CD8-positive, alpha-beta memory T cell (primary cell): ENCODE measurements at regions not wholly inside any gene's neighbourhood (a gene's known extent, or its start where the extent isn't known, plus 50 kb on each side); places are given as distances from the start of the nearest gene placed in this dataset.

Source experiments
- CTCF ChIA-PET: fragments of 350-600 bp; sonication (Branson Sonifier 250); formaldehyde crosslinking; loops from one replicate; lab custom pipeline; 2021; ENCODE audit warnings: antibody characterized with exemption; lab: Charles Lee
- POLR2A ChIA-PET: fragments of 350-600 bp; sonication (Branson Sonifier 250); formaldehyde crosslinking; loops from one replicate; lab custom pipeline; 2021; ENCODE audit warnings: antibody characterized with exemption; lab: Charles Lee
- DNase-seq, 5 donors: peaks; one replicate each; pipeline versions ENCODE4 v3.0.0 to v3.0.0-alpha.2; 2020 to 2022; ENCODE audit warnings: mixed read lengths in 1 of 5
- H3K27ac ChIP-seq: one replicate; pipeline ENCODE4 v1.7.0; 2013; ENCODE audit warnings: low read depth, mild to moderate bottlenecking, low read length, moderate library complexity
- H3K27me3 ChIP-seq: 2 replicates; pipeline ENCODE4 v1.7.0; 2013; ENCODE audit warnings: low read length, mild to moderate bottlenecking; ENCODE audit not compliant: insufficient read depth, poor library complexity, severe bottlenecking
- H3K36me3 ChIP-seq: 2 replicates; pipeline ENCODE4 v1.7.0; 2013; ENCODE audit warnings: mild to moderate bottlenecking, low read length, moderate library complexity; ENCODE audit not compliant: insufficient read depth
- H3K4me1 ChIP-seq: 2 replicates; pipeline ENCODE4 v1.7.0; 2013; ENCODE audit warnings: mild to moderate bottlenecking, low read length, moderate library complexity; ENCODE audit not compliant: insufficient read depth
- H3K4me3 ChIP-seq: 2 replicates; pipeline ENCODE4 v1.7.0; 2013; ENCODE audit warnings: mild to moderate bottlenecking, low read length
- H3K9me3 ChIP-seq: 2 replicates; pipeline ENCODE4 v1.7.0; 2013; ENCODE audit warnings: mild to moderate bottlenecking, low read length
- H3K27ac Mint-ChIP-seq, 8 donors: one replicate each; pipeline ENCODE4 v1.8.0; 2020 to 2021; ENCODE audit warnings: mixed read lengths in 8 of 8, mild to moderate bottlenecking in 6 of 8, inconsistent platforms in 3 of 8, moderate library complexity in 3 of 8
- H3K27me3 Mint-ChIP-seq, 2 donors: one replicate each; pipeline ENCODE4 v1.8.0; 2020 to 2021; ENCODE audit warnings: mixed read lengths in 2 of 2, mild to moderate bottlenecking in 1 of 2, moderate library complexity in 1 of 2
- H3K36me3 Mint-ChIP-seq, 3 donors: one replicate each; pipeline ENCODE4 v1.8.0; 2020 to 2021; ENCODE audit warnings: mixed read lengths in 3 of 3, inconsistent platforms in 1 of 3, mild to moderate bottlenecking in 1 of 3
- H3K4me1 Mint-ChIP-seq, 3 donors: one replicate each; pipeline ENCODE4 v1.8.0; 2020 to 2021; ENCODE audit warnings: mixed read lengths in 3 of 3, inconsistent platforms in 1 of 3, mild to moderate bottlenecking in 1 of 3
- H3K4me3 Mint-ChIP-seq, 7 donors: one replicate each; pipeline ENCODE4 v1.8.0; 2020 to 2021; ENCODE audit warnings: mixed read lengths in 7 of 7, mild to moderate bottlenecking in 6 of 7, moderate library complexity in 4 of 7, inconsistent platforms in 2 of 7
- H3K9me3 Mint-ChIP-seq, 5 donors: one replicate each; pipeline ENCODE4 v1.8.0; 2020 to 2022; ENCODE audit warnings: mixed read lengths in 5 of 5, mild to moderate bottlenecking in 3 of 5, moderate library complexity in 2 of 5, inconsistent platforms in 1 of 5

DNA sequence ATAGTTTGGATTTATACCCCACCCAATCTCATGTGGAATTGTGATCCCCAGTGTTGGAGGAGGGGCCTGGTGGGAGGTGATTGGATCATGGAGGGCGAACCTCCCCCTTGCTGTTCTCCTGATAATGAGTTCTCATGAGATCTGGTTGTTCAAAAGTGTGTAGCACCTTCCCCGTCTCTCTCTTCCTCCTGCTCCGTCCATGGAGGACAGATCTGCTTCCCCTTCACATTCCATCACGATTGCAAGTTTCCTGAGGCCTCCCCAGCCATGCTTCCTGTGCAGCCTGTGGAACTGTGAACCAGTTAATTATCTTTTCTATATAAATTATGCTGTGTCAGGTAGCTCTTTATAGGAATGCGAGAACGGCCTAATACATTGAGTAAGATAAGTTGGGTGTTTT, 518.8 kb upstream of the LCORL start:
- Mint-ChIP-seq H3K27ac (no peak overlapping the region), H3K4me1 (no peaks in the 10 kb centered on the region), H3K27me3 (peaks cover 0 to 6% of the 10 kb centered on the region in 2 donors), H3K9me3 (peaks cover 0 to 4% (median 0%) of the 10 kb centered on the region in 5 donors), H3K4me3 (no peak overlapping the region), H3K36me3 (no peaks in the 10 kb centered on the region)
- Histone ChIP-seq H3K9me3 (no peaks in the 10 kb centered on the region), H3K4me3 (no peak overlapping the region), H3K27ac (no peak overlapping the region), H3K27me3 (no peaks in the 10 kb centered on the region), H3K4me1 (no peaks in the 10 kb centered on the region), H3K36me3 (no peaks in the 10 kb centered on the region)
- ChIA-PET POLR2A (no interaction called here), CTCF (no interaction called here)
- no peak for DNase-seq

DNA sequence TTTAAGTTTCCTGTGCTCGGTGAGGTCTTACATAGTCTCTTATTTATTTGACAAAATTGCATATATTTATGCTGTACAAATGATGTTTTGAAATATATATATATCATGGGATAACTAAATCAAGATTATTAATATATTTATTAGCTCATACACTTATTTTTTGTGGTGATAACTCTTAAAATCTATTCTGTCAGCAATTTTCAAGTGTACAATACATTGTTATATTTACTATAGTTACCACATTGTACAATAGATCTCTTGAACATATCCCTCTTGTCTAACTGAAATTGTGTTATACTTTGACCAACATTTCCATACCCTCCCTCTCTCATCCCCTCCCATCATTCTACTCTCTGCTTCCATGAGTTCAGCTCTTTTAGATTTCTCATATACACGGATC, 516.6 kb upstream of the LCORL start:
- ChIA-PET CTCF (no interaction called here), POLR2A (no interaction called here)
- Mint-ChIP-seq H3K4me3 (no peak overlapping the region), H3K27me3 (peaks cover 0 to 6% of the 10 kb centered on the region in 2 donors), H3K9me3 (peaks cover 0 to 2% (median 0%) of the 10 kb centered on the region in 5 donors), H3K27ac (no peak overlapping the region), H3K36me3 (no peaks in the 10 kb centered on the region), H3K4me1 (no peaks in the 10 kb centered on the region)
- no peak for DNase-seq
- Histone ChIP-seq H3K27ac (no peak overlapping the region), H3K36me3 (no peaks in the 10 kb centered on the region), H3K9me3 (no peaks in the 10 kb centered on the region), H3K4me1 (no peaks in the 10 kb centered on the region), H3K27me3 (no peaks in the 10 kb centered on the region), H3K4me3 (no peak overlapping the region)

- Mint-ChIP-seq H3K27ac (no peak overlapping the region), H3K27me3 (peaks cover 0 to 6% of the 10 kb centered on the region in 2 donors), H3K36me3 (no peaks in the 10 kb centered on the region), H3K9me3 (peaks cover 0 to 2% (median 0%) of the 10 kb centered on the region in 5 donors), H3K4me3 (no peak overlapping the region), H3K4me1 (no peaks in the 10 kb centered on the region)
- H3K27me3 ChIP-seq: no peaks in the 10 kb centered on the region
- no peaks in the 10 kb centered on the region for H3K36me3 ChIP-seq
- no peak overlapping the region for H3K27ac ChIP-seq
- H3K9me3 ChIP-seq: no peaks in the 10 kb centered on the region
- H3K4me3 ChIP-seq: no peak overlapping the region
- DNase-seq: no peak
- POLR2A ChIA-PET: no interaction called here
- no peaks in the 10 kb centered on the region for H3K4me1 ChIP-seq
- CTCF ChIA-PET: no interaction called here
Observed at GRCh38 chr4:18536428-18536827, 514.9 kb upstream of the LCORL start.

GRCh38 chr4:18535948-18536347, 514.4 kb upstream of the LCORL start:
- POLR2A ChIA-PET: no interaction called here
- H3K4me3 Mint-ChIP-seq: no peak overlapping the region
- DNase-seq: no peak
- Histone ChIP-seq H3K4me3 (no peak overlapping the region), H3K27me3 (no peaks in the 10 kb centered on the region), H3K4me1 (no peaks in the 10 kb centered on the region), H3K27ac (no peak overlapping the region), H3K9me3 (no peaks in the 10 kb centered on the region), H3K36me3 (no peaks in the 10 kb centered on the region)
- H3K9me3 Mint-ChIP-seq: peaks cover 0 to 2% (median 0%) of the 10 kb centered on the region in 5 donors
- H3K4me1 Mint-ChIP-seq: no peaks in the 10 kb centered on the region
- no peak overlapping the region for H3K27ac Mint-ChIP-seq
- H3K36me3 Mint-ChIP-seq: no peaks in the 10 kb centered on the region
- peaks cover 0 to 6% of the 10 kb centered on the region in 2 donors for H3K27me3 Mint-ChIP-seq
- CTCF ChIA-PET: no interaction called here

- POLR2A ChIA-PET: no interaction called here
- Mint-ChIP-seq H3K27me3 (peaks cover 0 to 4% of the 10 kb centered on the region in 2 donors), H3K36me3 (no peaks in the 10 kb centered on the region), H3K27ac (no peak overlapping the region), H3K9me3 (peaks cover 0 to 2% (median 0%) of the 10 kb centered on the region in 5 donors), H3K4me3 (no peak overlapping the region), H3K4me1 (no peaks in the 10 kb centered on the region)
- CTCF ChIA-PET: no interaction called here
- Histone ChIP-seq H3K4me1 (no peaks in the 10 kb centered on the region), H3K36me3 (no peaks in the 10 kb centered on the region), H3K9me3 (no peaks in the 10 kb centered on the region), H3K27me3 (no peaks in the 10 kb centered on the region), H3K27ac (no peak overlapping the region), H3K4me3 (no peak overlapping the region)
- DNase-seq: no peak
Observed at GRCh38 chr4:18533262-18533775, 511.8 kb upstream of the LCORL start.

- no peak overlapping the region for H3K27ac ChIP-seq
- H3K36me3 ChIP-seq: no peaks in the 10 kb centered on the region
- ChIA-PET CTCF (no interaction called here), POLR2A (no interaction called here)
- no peak for DNase-seq
- no peaks in the 10 kb centered on the region for H3K36me3 Mint-ChIP-seq
- H3K9me3 Mint-ChIP-seq: no peaks in the 10 kb centered on the region
- no peaks in the 10 kb centered on the region for H3K4me1 Mint-ChIP-seq
- no peaks in the 10 kb centered on the region for H3K4me1 ChIP-seq
- no peaks in the 10 kb centered on the region for H3K9me3 ChIP-seq
- no peak overlapping the region for H3K4me3 ChIP-seq
- H3K4me3 Mint-ChIP-seq: no peak overlapping the region
- no peaks in the 10 kb centered on the region for H3K27me3 ChIP-seq
- H3K27ac Mint-ChIP-seq: no peak overlapping the region
- no peaks in the 10 kb centered on the region for H3K27me3 Mint-ChIP-seq
Observed at GRCh38 chr4:18531731-18532130, 510.2 kb upstream of the LCORL start.

DNA sequence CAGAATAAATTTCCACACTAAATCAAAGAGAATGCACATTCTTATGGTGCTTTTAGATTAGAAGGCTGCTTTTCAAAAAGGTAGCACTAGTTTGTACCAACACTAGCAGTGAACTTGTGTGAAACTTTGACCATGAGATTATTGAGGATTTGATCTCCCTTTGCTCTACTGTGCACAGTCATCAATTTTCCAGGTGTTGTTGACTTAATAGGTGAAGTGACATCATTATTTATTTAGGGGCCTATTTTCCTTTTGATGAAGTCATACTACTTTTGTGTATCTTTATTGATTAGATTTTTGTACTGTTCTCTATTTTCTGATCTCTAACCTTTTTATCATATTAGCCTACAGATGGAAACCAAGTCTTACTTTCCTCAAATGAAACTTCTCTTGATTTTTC, 507.9 kb upstream of the LCORL start:
- CTCF ChIA-PET: no interaction called here
- Mint-ChIP-seq H3K4me1 (no peaks in the 10 kb centered on the region), H3K27me3 (no peaks in the 10 kb centered on the region), H3K9me3 (no peaks in the 10 kb centered on the region), H3K27ac (no peak overlapping the region), H3K36me3 (no peaks in the 10 kb centered on the region), H3K4me3 (no peak overlapping the region)
- no peaks in the 10 kb centered on the region for H3K4me1 ChIP-seq
- H3K36me3 ChIP-seq: no peaks in the 10 kb centered on the region
- H3K9me3 ChIP-seq: no peaks in the 10 kb centered on the region
- H3K27me3 ChIP-seq: no peaks in the 10 kb centered on the region
- no peak overlapping the region for H3K4me3 ChIP-seq
- DNase-seq: no peak
- no peak overlapping the region for H3K27ac ChIP-seq
- POLR2A ChIA-PET: no interaction called here

GRCh38 chr4:18524667-18525066, 503.1 kb upstream of the LCORL start:
- H3K4me3 Mint-ChIP-seq: no peak overlapping the region
- no peak overlapping the region for H3K27ac Mint-ChIP-seq
- no peaks in the 10 kb centered on the region for H3K36me3 ChIP-seq
- H3K9me3 ChIP-seq: no peaks in the 10 kb centered on the region
- no peaks in the 10 kb centered on the region for H3K4me1 ChIP-seq
- H3K36me3 Mint-ChIP-seq: no peaks in the 10 kb centered on the region
- no peak for DNase-seq
- no peaks in the 10 kb centered on the region for H3K9me3 Mint-ChIP-seq
- no peak overlapping the region for H3K27ac ChIP-seq
- POLR2A ChIA-PET: no interaction called here
- no peak overlapping the region for H3K4me3 ChIP-seq
- H3K27me3 Mint-ChIP-seq: peaks cover 0 to 1% of the 10 kb centered on the region in 2 donors
- CTCF ChIA-PET: no interaction called here
- no peaks in the 10 kb centered on the region for H3K4me1 Mint-ChIP-seq
- no peaks in the 10 kb centered on the region for H3K27me3 ChIP-seq

GRCh38 chr4:18518098-18518497, 496.5 kb upstream of the LCORL start:
- Mint-ChIP-seq H3K36me3 (no peaks in the 10 kb centered on the region), H3K4me1 (no peaks in the 10 kb centered on the region), H3K4me3 (no peak overlapping the region), H3K27ac (no peak overlapping the region), H3K27me3 (peaks cover 0 to 3% of the 10 kb centered on the region in 2 donors), H3K9me3 (peaks cover 0 to 6% (median 0%) of the 10 kb centered on the region in 5 donors)
- ChIA-PET POLR2A (no interaction called here), CTCF (no interaction called here)
- Histone ChIP-seq H3K36me3 (no peaks in the 10 kb centered on the region), H3K4me1 (no peaks in the 10 kb centered on the region), H3K4me3 (no peak overlapping the region), H3K9me3 (no peaks in the 10 kb centered on the region), H3K27me3 (no peaks in the 10 kb centered on the region), H3K27ac (no peak overlapping the region)
- no peak for DNase-seq
